ENCODE measurements at regions not wholly inside any gene's neighbourhood (a gene's known extent, or its start where the extent isn't known, plus 50 kb on each side); places are given as distances from the start of the nearest gene placed in this dataset.

DNA sequence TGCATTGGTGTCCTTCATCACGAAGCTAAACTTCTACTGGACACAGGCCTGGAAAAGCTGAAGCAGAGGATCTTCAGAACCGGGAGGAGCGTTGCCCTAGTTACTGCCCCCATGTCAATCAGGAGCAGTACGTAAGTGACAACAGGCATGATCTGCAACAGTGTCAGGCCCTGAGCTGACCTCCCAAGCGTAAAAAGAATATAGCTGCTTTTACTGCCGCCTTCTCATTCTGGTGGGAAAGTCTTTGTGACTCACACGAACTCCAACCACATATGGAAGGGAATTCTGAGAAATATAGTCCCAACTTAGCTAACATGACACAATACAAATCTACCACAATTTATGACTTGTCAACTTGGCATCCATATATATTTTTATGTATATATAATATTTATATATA is 1007.7 kb upstream of the CDH2 start:
- TF ChIP-seq, protein P1, sequence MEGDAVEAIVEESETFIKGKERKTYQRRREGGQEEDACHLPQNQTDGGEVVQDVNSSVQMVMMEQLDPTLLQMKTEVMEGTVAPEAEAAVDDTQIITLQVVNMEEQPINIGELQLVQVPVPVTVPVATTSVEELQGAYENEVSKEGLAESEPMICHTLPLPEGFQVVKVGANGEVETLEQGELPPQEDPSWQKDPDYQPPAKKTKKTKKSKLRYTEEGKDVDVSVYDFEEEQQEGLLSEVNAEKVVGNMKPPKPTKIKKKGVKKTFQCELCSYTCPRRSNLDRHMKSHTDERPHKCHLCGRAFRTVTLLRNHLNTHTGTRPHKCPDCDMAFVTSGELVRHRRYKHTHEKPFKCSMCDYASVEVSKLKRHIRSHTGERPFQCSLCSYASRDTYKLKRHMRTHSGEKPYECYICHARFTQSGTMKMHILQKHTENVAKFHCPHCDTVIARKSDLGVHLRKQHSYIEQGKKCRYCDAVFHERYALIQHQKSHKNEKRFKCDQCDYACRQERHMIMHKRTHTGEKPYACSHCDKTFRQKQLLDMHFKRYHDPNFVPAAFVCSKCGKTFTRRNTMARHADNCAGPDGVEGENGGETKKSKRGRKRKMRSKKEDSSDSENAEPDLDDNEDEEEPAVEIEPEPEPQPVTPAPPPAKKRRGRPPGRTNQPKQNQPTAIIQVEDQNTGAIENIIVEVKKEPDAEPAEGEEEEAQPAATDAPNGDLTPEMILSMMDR (IDR thresholded peaks at IDR 0.05; ENCODE audit: poor library complexity): no peak
- TF ChIP-seq EZH2 (IDR thresholded peaks at IDR 0.05; ENCODE audit: borderline replicate concordance): no peak
- no peak for TF ChIP-seq EZH2phosphoT487 (IDR thresholded peaks at IDR 0.05; ENCODE audit: low read depth, severe bottlenecking, unreplicated experiment)

All from hepatocyte (in vitro differentiated cells).